ENCODE measurements at regions not wholly inside any gene's neighbourhood (a gene's known extent, or its start where the extent isn't known, plus 50 kb on each side); places are given as distances from the start of the nearest gene placed in this dataset.

- Histone ChIP-seq H3K4ac (ENCODE audit: low read depth, low read length) (no peak overlapping the region), H3K27me3 (ENCODE audit: insufficient read depth, low read length, poor library complexity) (no peaks in the 10 kb centered on the region), H2BK5ac (ENCODE audit: low read length) (no peak overlapping the region), H2BK15ac (replicated peaks; ENCODE audit: low read depth) (no peak overlapping the region), H3K18ac (ENCODE audit: low read length) (no peak overlapping the region), H3K36me3 (ENCODE audit: control insufficient read depth, insufficient read depth, low read length) (no peaks in the 10 kb centered on the region), H3K9ac (ENCODE audit: low read length) (no peak overlapping the region), H3K23ac (ENCODE audit: low read length) (no peak overlapping the region), H3K56ac (ENCODE audit: low read length) (no peak overlapping the region), H3K79me1 (ENCODE audit: low read length) (no peaks in the 10 kb centered on the region), H3K4me1 (ENCODE audit: control insufficient read depth, low read depth, low read length) (no peaks in the 10 kb centered on the region), H4K5ac (ENCODE audit: low read length) (no peak overlapping the region), H3K27ac (ENCODE audit: low read depth, low read length) (no peak overlapping the region), H2BK120ac (ENCODE audit: low read depth, low read length) (no peak overlapping the region), H3K79me2 (ENCODE audit: control insufficient read depth, insufficient read depth, low read length) (no peaks in the 10 kb centered on the region), H3K4me2 (ENCODE audit: low read length) (no peak overlapping the region), H2AK5ac (ENCODE audit: low read length) (no peak overlapping the region), H4K8ac (ENCODE audit: low read depth, low read length) (no peak overlapping the region), H3K4me3 (ENCODE audit: low read length) (no peak overlapping the region)
- no CpG with 5 or more reads among the region's 11 CpGs for WGBS (ENCODE audit: extremely low coverage, insufficient coverage, low lambda C conversion rate)
- DNase-seq: no peak
Observed at GRCh38 chr7:153322991-153323390, 563.4 kb downstream of the ACTR3B start.

GRCh38 chr7:153324094-153324493 is 564.5 kb downstream of the ACTR3B start:
- no peak overlapping the region for H2BK120ac ChIP-seq (ENCODE audit: low read depth, low read length)
- no peak overlapping the region for H3K4ac ChIP-seq (ENCODE audit: low read depth, low read length)
- H3K18ac ChIP-seq (ENCODE audit: low read length): no peak overlapping the region
- H3K56ac ChIP-seq (ENCODE audit: low read length): no peak overlapping the region
- H2AK5ac ChIP-seq (ENCODE audit: low read length): no peak overlapping the region
- no peaks in the 10 kb centered on the region for H3K79me1 ChIP-seq (ENCODE audit: low read length)
- H2BK5ac ChIP-seq (ENCODE audit: low read length): no peak overlapping the region
- no peak overlapping the region for H3K4me3 ChIP-seq (ENCODE audit: low read length)
- no peak overlapping the region for H4K5ac ChIP-seq (ENCODE audit: low read length)
- H4K8ac ChIP-seq (ENCODE audit: low read depth, low read length): no peak overlapping the region
- no peaks in the 10 kb centered on the region for H3K4me1 ChIP-seq (ENCODE audit: control insufficient read depth, low read depth, low read length)
- no peak overlapping the region for H3K27ac ChIP-seq (ENCODE audit: low read depth, low read length)
- WGBS (ENCODE audit: extremely low coverage, insufficient coverage, low lambda C conversion rate): no CpG with 5 or more reads among the region's 5 CpGs
- no peaks in the 10 kb centered on the region for H3K79me2 ChIP-seq (ENCODE audit: control insufficient read depth, insufficient read depth, low read length)
- no peak for DNase-seq
- H3K23ac ChIP-seq (ENCODE audit: low read length): no peak overlapping the region
- no peak overlapping the region for H3K4me2 ChIP-seq (ENCODE audit: low read length)
- H3K9ac ChIP-seq (ENCODE audit: low read length): no peak overlapping the region
- no peaks in the 10 kb centered on the region for H3K27me3 ChIP-seq (ENCODE audit: insufficient read depth, low read length, poor library complexity)
- H2BK15ac ChIP-seq (replicated peaks; ENCODE audit: low read depth): no peak overlapping the region
- no peaks in the 10 kb centered on the region for H3K36me3 ChIP-seq (ENCODE audit: control insufficient read depth, insufficient read depth, low read length)

GRCh38 chr7:153327683-153328082 is 568.1 kb downstream of the ACTR3B start:
- no CpG with 5 or more reads among the region's 9 CpGs for WGBS (ENCODE audit: extremely low coverage, insufficient coverage, low lambda C conversion rate)

GRCh38 chr7:153331427-153331826 is 571.9 kb downstream of the ACTR3B start:
- no peak overlapping the region for H4K5ac ChIP-seq (ENCODE audit: low read length)
- no peaks in the 10 kb centered on the region for H3K79me1 ChIP-seq (ENCODE audit: low read length)
- H2AK5ac ChIP-seq (ENCODE audit: low read length): no peak overlapping the region
- H3K27ac ChIP-seq (ENCODE audit: low read depth, low read length): no peak overlapping the region
- no peaks in the 10 kb centered on the region for H3K4me1 ChIP-seq (ENCODE audit: control insufficient read depth, low read depth, low read length)
- no peak for DNase-seq
- H3K4me3 ChIP-seq (ENCODE audit: low read length): no peak overlapping the region
- no peaks in the 10 kb centered on the region for H3K79me2 ChIP-seq (ENCODE audit: control insufficient read depth, insufficient read depth, low read length)
- no peak overlapping the region for H3K18ac ChIP-seq (ENCODE audit: low read length)
- no peak overlapping the region for H3K23ac ChIP-seq (ENCODE audit: low read length)
- no CpG with 5 or more reads among the region's 3 CpGs for WGBS (ENCODE audit: extremely low coverage, insufficient coverage, low lambda C conversion rate)
- no peak overlapping the region for H2BK120ac ChIP-seq (ENCODE audit: low read depth, low read length)
- no peaks in the 10 kb centered on the region for H3K36me3 ChIP-seq (ENCODE audit: control insufficient read depth, insufficient read depth, low read length)
- H2BK15ac ChIP-seq (replicated peaks; ENCODE audit: low read depth): no peak overlapping the region
- no peak overlapping the region for H3K4ac ChIP-seq (ENCODE audit: low read depth, low read length)
- no peak overlapping the region for H3K4me2 ChIP-seq (ENCODE audit: low read length)
- no peak overlapping the region for H3K9ac ChIP-seq (ENCODE audit: low read length)
- no peak overlapping the region for H4K8ac ChIP-seq (ENCODE audit: low read depth, low read length)
- H3K27me3 ChIP-seq (ENCODE audit: insufficient read depth, low read length, poor library complexity): no peaks in the 10 kb centered on the region
- no peak overlapping the region for H3K56ac ChIP-seq (ENCODE audit: low read length)
- H2BK5ac ChIP-seq (ENCODE audit: low read length): no peak overlapping the region

More at GRCh38 chr7:153327683-153328082, 568.1 kb downstream of the ACTR3B start:
- no peak overlapping the region for H3K4ac ChIP-seq (ENCODE audit: low read depth, low read length)
- no peaks in the 10 kb centered on the region for H3K27me3 ChIP-seq (ENCODE audit: insufficient read depth, low read length, poor library complexity)
- no peak overlapping the region for H2BK120ac ChIP-seq (ENCODE audit: low read depth, low read length)
- H3K4me1 ChIP-seq (ENCODE audit: control insufficient read depth, low read depth, low read length): no peaks in the 10 kb centered on the region
- no peak for DNase-seq
- no peak overlapping the region for H4K5ac ChIP-seq (ENCODE audit: low read length)
- H3K56ac ChIP-seq (ENCODE audit: low read length): no peak overlapping the region
- no peak overlapping the region for H2BK15ac ChIP-seq (replicated peaks; ENCODE audit: low read depth)
- H3K79me2 ChIP-seq (ENCODE audit: control insufficient read depth, insufficient read depth, low read length): no peaks in the 10 kb centered on the region
- H3K4me2 ChIP-seq (ENCODE audit: low read length): no peak overlapping the region
- H3K27ac ChIP-seq (ENCODE audit: low read depth, low read length): no peak overlapping the region
- H4K8ac ChIP-seq (ENCODE audit: low read depth, low read length): no peak overlapping the region
- no peak overlapping the region for H3K9ac ChIP-seq (ENCODE audit: low read length)
- no peak overlapping the region for H3K4me3 ChIP-seq (ENCODE audit: low read length)
- no peak overlapping the region for H2AK5ac ChIP-seq (ENCODE audit: low read length)
- no peak overlapping the region for H3K23ac ChIP-seq (ENCODE audit: low read length)
- H3K36me3 ChIP-seq (ENCODE audit: control insufficient read depth, insufficient read depth, low read length): no peaks in the 10 kb centered on the region
- no peak overlapping the region for H3K18ac ChIP-seq (ENCODE audit: low read length)
- no peak overlapping the region for H2BK5ac ChIP-seq (ENCODE audit: low read length)
- no peaks in the 10 kb centered on the region for H3K79me1 ChIP-seq (ENCODE audit: low read length)

GRCh38 chr7:153354071-153354470 is 594.5 kb downstream of the ACTR3B start:
- Histone ChIP-seq H2AK5ac (ENCODE audit: low read length) (no peak overlapping the region), H3K79me1 (ENCODE audit: low read length) (no peaks in the 10 kb centered on the region), H3K18ac (ENCODE audit: low read length) (no peak overlapping the region), H4K5ac (ENCODE audit: low read length) (no peak overlapping the region), H3K27me3 (ENCODE audit: insufficient read depth, low read length, poor library complexity) (no peaks in the 10 kb centered on the region), H3K56ac (ENCODE audit: low read length) (no peak overlapping the region), H3K4me1 (ENCODE audit: control insufficient read depth, low read depth, low read length) (no peaks in the 10 kb centered on the region), H2BK5ac (ENCODE audit: low read length) (no peak overlapping the region), H3K9ac (ENCODE audit: low read length) (no peak overlapping the region), H3K36me3 (ENCODE audit: control insufficient read depth, insufficient read depth, low read length) (no peaks in the 10 kb centered on the region), H3K4ac (ENCODE audit: low read depth, low read length) (no peak overlapping the region), H3K79me2 (ENCODE audit: control insufficient read depth, insufficient read depth, low read length) (no peaks in the 10 kb centered on the region), H2BK120ac (ENCODE audit: low read depth, low read length) (no peak overlapping the region), H3K4me3 (ENCODE audit: low read length) (no peak overlapping the region), H3K23ac (ENCODE audit: low read length) (no peak overlapping the region), H3K4me2 (ENCODE audit: low read length) (no peak overlapping the region), H2BK15ac (replicated peaks; ENCODE audit: low read depth) (no peak overlapping the region), H4K8ac (ENCODE audit: low read depth, low read length) (no peak overlapping the region), H3K27ac (ENCODE audit: low read depth, low read length) (no peak overlapping the region)
- no CpG with 5 or more reads among the region's 5 CpGs for WGBS (ENCODE audit: extremely low coverage, insufficient coverage, low lambda C conversion rate)
- DNase-seq: no peak

GRCh38 chr7:153370092-153370491 is 610.5 kb downstream of the ACTR3B start:
- H3K27me3 ChIP-seq (ENCODE audit: insufficient read depth, low read length, poor library complexity): no peaks in the 10 kb centered on the region
- no peak overlapping the region for H4K8ac ChIP-seq (ENCODE audit: low read depth, low read length)
- H3K27ac ChIP-seq (ENCODE audit: low read depth, low read length): no peak overlapping the region
- H3K4me3 ChIP-seq (ENCODE audit: low read length): no peak overlapping the region
- H2BK5ac ChIP-seq (ENCODE audit: low read length): no peak overlapping the region
- no peak overlapping the region for H3K23ac ChIP-seq (ENCODE audit: low read length)
- no peak overlapping the region for H3K4me2 ChIP-seq (ENCODE audit: low read length)
- peak overlapping the region; percentile 42 for H3K56ac ChIP-seq (ENCODE audit: low read length)
- H3K4ac ChIP-seq (ENCODE audit: low read depth, low read length): no peak overlapping the region
- no peak overlapping the region for H2BK15ac ChIP-seq (replicated peaks; ENCODE audit: low read depth)
- no CpG with 5 or more reads among the region's 5 CpGs for WGBS (ENCODE audit: extremely low coverage, insufficient coverage, low lambda C conversion rate)
- H3K79me2 ChIP-seq (ENCODE audit: control insufficient read depth, insufficient read depth, low read length): no peaks in the 10 kb centered on the region
- H3K4me1 ChIP-seq (ENCODE audit: control insufficient read depth, low read depth, low read length): no peaks in the 10 kb centered on the region
- H3K79me1 ChIP-seq (ENCODE audit: low read length): no peaks in the 10 kb centered on the region
- peak; percentile 70 for DNase-seq
- H3K18ac ChIP-seq (ENCODE audit: low read length): no peak overlapping the region
- H4K5ac ChIP-seq (ENCODE audit: low read length): no peak overlapping the region
- H3K9ac ChIP-seq (ENCODE audit: low read length): no peak overlapping the region
- no peak overlapping the region for H2AK5ac ChIP-seq (ENCODE audit: low read length)
- H2BK120ac ChIP-seq (ENCODE audit: low read depth, low read length): no peak overlapping the region
- H3K36me3 ChIP-seq (ENCODE audit: control insufficient read depth, insufficient read depth, low read length): no peaks in the 10 kb centered on the region

All from mesendoderm (in vitro differentiated cells).